MM.1S (cell line): ENCODE measurements at regions not wholly inside any gene's neighbourhood (a gene's known extent, or its start where the extent isn't known, plus 50 kb on each side); places are given as distances from the start of the nearest gene placed in this dataset.

Experiments used
- CTCF ChIP-seq: fragments of 300-600 bp; sonication (generic); IDR thresholded peaks from 2 replicates; pipeline ENCODE4 v1.5.1; 2016; ENCODE audit warnings: antibody characterized with exemption, low read length, mixed read lengths
- EZH2 ChIP-seq: fragments of 300-600 bp; sonication (generic); optimal IDR thresholded peaks from 2 replicates; pipeline ENCODE3; 2017; ENCODE audit warnings: low read depth, mild to moderate bottlenecking, antibody characterized with exemption, low read length, mixed read lengths
- EZH2phosphoT487 ChIP-seq: fragments of 300-600 bp; sonication (generic); IDR thresholded peaks from 2 replicates; pipeline ENCODE4 v1.6.1; 2018; ENCODE audit warnings: antibody characterized with exemption, low read length

GRCh38 chr5:138640138-138640537, 64.9 kb upstream of the HSPA9 start:
- TF ChIP-seq CTCF, result no peak
- no peak for TF ChIP-seq EZH2
- no peak for TF ChIP-seq EZH2phosphoT487
